ENCODE measurements at regions not wholly inside any gene's neighbourhood (a gene's known extent, or its start where the extent isn't known, plus 50 kb on each side); places are given as distances from the start of the nearest gene placed in this dataset.

DNA sequence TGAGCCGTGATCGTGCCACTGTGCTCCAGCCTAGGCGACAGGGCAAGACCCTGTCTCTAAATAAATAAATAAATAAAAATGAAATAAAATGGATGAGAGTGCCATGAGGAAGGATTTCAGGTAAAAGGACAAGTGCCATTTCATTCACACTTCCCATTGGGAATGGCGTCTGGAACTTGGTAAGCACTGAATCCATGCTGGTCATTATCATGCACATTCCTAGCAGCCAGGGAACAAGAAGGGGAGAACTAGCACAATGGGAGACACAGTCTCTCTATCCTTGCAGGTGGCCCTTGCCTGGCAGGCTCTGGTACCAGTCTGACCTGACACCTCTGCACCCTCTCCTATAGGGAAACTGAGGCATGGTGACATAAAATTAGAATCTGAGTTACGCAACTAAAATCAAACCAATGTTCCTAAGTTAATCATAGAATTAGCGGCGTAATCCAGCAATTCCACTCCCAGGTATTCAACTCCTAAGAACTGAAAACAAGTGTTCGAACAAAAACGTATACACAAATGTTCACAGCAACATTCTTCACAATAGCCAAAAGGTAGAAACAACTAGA is 70.8 kb upstream of the MFGE8 start:
- TF ChIP-seq EP300 (IDR thresholded peaks at IDR 0.05), result no peak
- TF ChIP-seq, protein P1, sequence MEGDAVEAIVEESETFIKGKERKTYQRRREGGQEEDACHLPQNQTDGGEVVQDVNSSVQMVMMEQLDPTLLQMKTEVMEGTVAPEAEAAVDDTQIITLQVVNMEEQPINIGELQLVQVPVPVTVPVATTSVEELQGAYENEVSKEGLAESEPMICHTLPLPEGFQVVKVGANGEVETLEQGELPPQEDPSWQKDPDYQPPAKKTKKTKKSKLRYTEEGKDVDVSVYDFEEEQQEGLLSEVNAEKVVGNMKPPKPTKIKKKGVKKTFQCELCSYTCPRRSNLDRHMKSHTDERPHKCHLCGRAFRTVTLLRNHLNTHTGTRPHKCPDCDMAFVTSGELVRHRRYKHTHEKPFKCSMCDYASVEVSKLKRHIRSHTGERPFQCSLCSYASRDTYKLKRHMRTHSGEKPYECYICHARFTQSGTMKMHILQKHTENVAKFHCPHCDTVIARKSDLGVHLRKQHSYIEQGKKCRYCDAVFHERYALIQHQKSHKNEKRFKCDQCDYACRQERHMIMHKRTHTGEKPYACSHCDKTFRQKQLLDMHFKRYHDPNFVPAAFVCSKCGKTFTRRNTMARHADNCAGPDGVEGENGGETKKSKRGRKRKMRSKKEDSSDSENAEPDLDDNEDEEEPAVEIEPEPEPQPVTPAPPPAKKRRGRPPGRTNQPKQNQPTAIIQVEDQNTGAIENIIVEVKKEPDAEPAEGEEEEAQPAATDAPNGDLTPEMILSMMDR (IDR thresholded peaks at IDR 0.05), result no peak
- no peak for TF ChIP-seq POLR2A (IDR thresholded peaks at IDR 0.05)
